ENCODE measurements at regions not wholly inside any gene's neighbourhood (a gene's known extent, or its start where the extent isn't known, plus 50 kb on each side); places are given as distances from the start of the nearest gene placed in this dataset.

DNA sequence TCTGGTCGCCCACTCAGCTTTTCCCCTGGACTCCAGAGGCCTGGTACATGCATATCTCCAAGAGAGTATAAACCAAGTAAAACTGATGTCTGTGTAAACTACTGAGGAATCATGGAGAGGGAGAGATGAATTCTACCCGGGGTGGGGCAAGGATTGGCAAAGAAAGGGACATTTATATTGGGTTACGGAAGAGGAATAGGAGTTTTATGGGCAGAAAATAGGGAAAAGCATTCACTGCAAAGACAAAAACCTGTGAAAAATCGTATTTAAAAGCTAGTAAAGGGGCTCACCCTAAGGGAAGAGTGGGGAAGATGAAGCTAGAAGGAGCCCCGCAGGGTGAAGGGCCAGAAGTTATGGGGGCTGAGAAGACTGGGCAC is 248.0 kb upstream of the KLF4 start:
- TF ChIP-seq, protein P1, sequence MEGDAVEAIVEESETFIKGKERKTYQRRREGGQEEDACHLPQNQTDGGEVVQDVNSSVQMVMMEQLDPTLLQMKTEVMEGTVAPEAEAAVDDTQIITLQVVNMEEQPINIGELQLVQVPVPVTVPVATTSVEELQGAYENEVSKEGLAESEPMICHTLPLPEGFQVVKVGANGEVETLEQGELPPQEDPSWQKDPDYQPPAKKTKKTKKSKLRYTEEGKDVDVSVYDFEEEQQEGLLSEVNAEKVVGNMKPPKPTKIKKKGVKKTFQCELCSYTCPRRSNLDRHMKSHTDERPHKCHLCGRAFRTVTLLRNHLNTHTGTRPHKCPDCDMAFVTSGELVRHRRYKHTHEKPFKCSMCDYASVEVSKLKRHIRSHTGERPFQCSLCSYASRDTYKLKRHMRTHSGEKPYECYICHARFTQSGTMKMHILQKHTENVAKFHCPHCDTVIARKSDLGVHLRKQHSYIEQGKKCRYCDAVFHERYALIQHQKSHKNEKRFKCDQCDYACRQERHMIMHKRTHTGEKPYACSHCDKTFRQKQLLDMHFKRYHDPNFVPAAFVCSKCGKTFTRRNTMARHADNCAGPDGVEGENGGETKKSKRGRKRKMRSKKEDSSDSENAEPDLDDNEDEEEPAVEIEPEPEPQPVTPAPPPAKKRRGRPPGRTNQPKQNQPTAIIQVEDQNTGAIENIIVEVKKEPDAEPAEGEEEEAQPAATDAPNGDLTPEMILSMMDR (IDR thresholded peaks at IDR 0.05; ENCODE audit: low read depth, low read length) = no peak
- TF ChIP-seq EZH2phosphoT487 (IDR thresholded peaks at IDR 0.05; ENCODE audit: low read depth) = no peak
